Astrocyte (in vitro differentiated cells and primary cell): ENCODE measurements at regions not wholly inside any gene's neighbourhood (a gene's known extent, or its start where the extent isn't known, plus 50 kb on each side); places are given as distances from the start of the nearest gene placed in this dataset.

ENCODE experiments used
- DNase-seq: peaks from one replicate; pipeline ENCODE4 v3.0.0-alpha.2; 2010; ENCODE audit warnings: low read depth
- FAIRE-seq: peaks from 2 replicates; lab custom pipeline; 2011; peaks lifted over from hg19 to GRCh38; lab: Jason Lieb, UNC
- H2AFZ ChIP-seq: 2 replicates; pipeline ENCODE4 v1.6.0; 2012; ENCODE audit warnings: low read depth, low read length, inconsistent platforms
- H3K27ac ChIP-seq: 2 replicates; pipeline ENCODE4 v1.5.1; 2011; ENCODE audit warnings: low read depth, low read length, inconsistent platforms
- H3K27me3 ChIP-seq: 2 replicates; pipeline ENCODE4 v1.6.0; 2011; ENCODE audit warnings: low read length, inconsistent platforms; ENCODE audit not compliant: insufficient read depth
- H3K36me3 ChIP-seq: 2 replicates; pipeline ENCODE4 v1.5.1; 2011; ENCODE audit warnings: low read length, inconsistent platforms; ENCODE audit not compliant: insufficient read depth
- H3K4me1 ChIP-seq: 2 replicates; pipeline ENCODE4 v1.5.1; 2011; ENCODE audit warnings: low read length, inconsistent platforms; ENCODE audit not compliant: insufficient read depth
- H3K4me2 ChIP-seq: 2 replicates; pipeline ENCODE4 v1.6.0; 2012; ENCODE audit warnings: low read length, inconsistent platforms
- H3K4me3 ChIP-seq: 2 replicates; pipeline ENCODE4 v1.5.1; 2011; ENCODE audit warnings: low read depth, mild to moderate bottlenecking, low read length, inconsistent platforms; ENCODE audit not compliant: insufficient read depth
- H3K79me2 ChIP-seq: 2 replicates; pipeline ENCODE4 v1.6.0; 2012; ENCODE audit warnings: mild to moderate bottlenecking, low read length, inconsistent platforms; ENCODE audit not compliant: insufficient read depth
- H3K9ac ChIP-seq: 2 replicates; pipeline ENCODE4 v1.6.0; 2012; ENCODE audit warnings: mild to moderate bottlenecking, low read length, inconsistent platforms
- H3K9me3 ChIP-seq: 2 replicates; pipeline ENCODE4 v1.5.1; 2012; ENCODE audit warnings: low read depth, mild to moderate bottlenecking, low read length, inconsistent platforms; ENCODE audit not compliant: insufficient read depth
- H4K20me1 ChIP-seq: 2 replicates; pipeline ENCODE4 v1.6.0; 2012; ENCODE audit warnings: low read length, inconsistent platforms; ENCODE audit not compliant: insufficient read depth
- H3K27ac Mint-ChIP-seq: one replicate; pipeline ENCODE4 v1.8.0; 2021; ENCODE audit warnings: mild to moderate bottlenecking, mixed read lengths; ENCODE audit not compliant: unreplicated experiment
- H3K27me3 Mint-ChIP-seq: one replicate; pipeline ENCODE4 v1.8.0; 2021; ENCODE audit warnings: low read depth, mixed read lengths; ENCODE audit not compliant: unreplicated experiment
- H3K36me3 Mint-ChIP-seq: one replicate; pipeline ENCODE4 v1.8.0; 2021; ENCODE audit warnings: low read depth, mixed read lengths; ENCODE audit not compliant: unreplicated experiment
- H3K4me1 Mint-ChIP-seq: one replicate; pipeline ENCODE4 v1.8.0; 2021; ENCODE audit warnings: low read depth, mixed read lengths; ENCODE audit not compliant: unreplicated experiment
- H3K4me3 Mint-ChIP-seq: one replicate; pipeline ENCODE4 v1.8.0; 2021; ENCODE audit warnings: mild to moderate bottlenecking, moderate library complexity, mixed read lengths; ENCODE audit not compliant: unreplicated experiment
- H3K9me3 Mint-ChIP-seq: one replicate; pipeline ENCODE4 v1.8.0; 2021; ENCODE audit warnings: mild to moderate bottlenecking, mixed read lengths; ENCODE audit not compliant: unreplicated experiment
- EZH2 ChIP-seq: IDR thresholded peaks from 2 replicates; pipeline ENCODE4 v1.6.1; 2012; ENCODE audit warnings: mild to moderate bottlenecking, low read length, inconsistent platforms; ENCODE audit not compliant: insufficient read depth
- TF ChIP-seq, protein P1 (sequence below): IDR thresholded peaks from 2 replicates; pipeline ENCODE4 v1.5.1; 2011; ENCODE audit warnings: low read depth, mild to moderate bottlenecking, inconsistent platforms, low read length, moderate library complexity; ENCODE audit not compliant: insufficient read depth

- no peak overlapping the region for H3K4me3 Mint-ChIP-seq
- H3K27me3 Mint-ChIP-seq: no peaks in the 10 kb centered on the region
- Histone ChIP-seq H3K9ac (no peak overlapping the region), H3K27me3 (no peaks in the 10 kb centered on the region), H3K4me1 (no peaks in the 10 kb centered on the region), H3K79me2 (no peaks in the 10 kb centered on the region), H3K4me2 (no peak overlapping the region), H3K36me3 (no peaks in the 10 kb centered on the region), H2AFZ (no peak overlapping the region), H4K20me1 (no peaks in the 10 kb centered on the region), H3K4me3 (no peak overlapping the region), H3K27ac (no peak overlapping the region), H3K9me3 (no peaks in the 10 kb centered on the region)
- no peak for DNase-seq
- TF ChIP-seq EZH2: no peak
- TF ChIP-seq, protein P1, sequence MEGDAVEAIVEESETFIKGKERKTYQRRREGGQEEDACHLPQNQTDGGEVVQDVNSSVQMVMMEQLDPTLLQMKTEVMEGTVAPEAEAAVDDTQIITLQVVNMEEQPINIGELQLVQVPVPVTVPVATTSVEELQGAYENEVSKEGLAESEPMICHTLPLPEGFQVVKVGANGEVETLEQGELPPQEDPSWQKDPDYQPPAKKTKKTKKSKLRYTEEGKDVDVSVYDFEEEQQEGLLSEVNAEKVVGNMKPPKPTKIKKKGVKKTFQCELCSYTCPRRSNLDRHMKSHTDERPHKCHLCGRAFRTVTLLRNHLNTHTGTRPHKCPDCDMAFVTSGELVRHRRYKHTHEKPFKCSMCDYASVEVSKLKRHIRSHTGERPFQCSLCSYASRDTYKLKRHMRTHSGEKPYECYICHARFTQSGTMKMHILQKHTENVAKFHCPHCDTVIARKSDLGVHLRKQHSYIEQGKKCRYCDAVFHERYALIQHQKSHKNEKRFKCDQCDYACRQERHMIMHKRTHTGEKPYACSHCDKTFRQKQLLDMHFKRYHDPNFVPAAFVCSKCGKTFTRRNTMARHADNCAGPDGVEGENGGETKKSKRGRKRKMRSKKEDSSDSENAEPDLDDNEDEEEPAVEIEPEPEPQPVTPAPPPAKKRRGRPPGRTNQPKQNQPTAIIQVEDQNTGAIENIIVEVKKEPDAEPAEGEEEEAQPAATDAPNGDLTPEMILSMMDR: no peak
- H3K27ac Mint-ChIP-seq: no peak overlapping the region
- no peak for FAIRE-seq
- no peaks in the 10 kb centered on the region for H3K36me3 Mint-ChIP-seq
- no peaks in the 10 kb centered on the region for H3K9me3 Mint-ChIP-seq
- H3K4me1 Mint-ChIP-seq: peaks cover 2% of the 10 kb centered on the region
Observed at GRCh38 chr1:68979891-68980290, 483.0 kb upstream of the DEPDC1 start.

GRCh38 chr1:68984289-68984688 lies 487.4 kb upstream of the DEPDC1 start:
- no peak for FAIRE-seq
- Histone ChIP-seq H3K9ac (no peak overlapping the region), H3K4me1 (no peaks in the 10 kb centered on the region), H4K20me1 (no peaks in the 10 kb centered on the region), H3K9me3 (no peaks in the 10 kb centered on the region), H3K4me2 (no peak overlapping the region), H3K36me3 (no peaks in the 10 kb centered on the region), H2AFZ (no peak overlapping the region), H3K27me3 (no peaks in the 10 kb centered on the region), H3K79me2 (no peaks in the 10 kb centered on the region), H3K4me3 (no peak overlapping the region), H3K27ac (no peak overlapping the region)
- H3K4me1 Mint-ChIP-seq: no peaks in the 10 kb centered on the region
- peaks cover 3% of the 10 kb centered on the region for H3K9me3 Mint-ChIP-seq
- H3K27ac Mint-ChIP-seq: no peak overlapping the region
- no peak for DNase-seq
- H3K27me3 Mint-ChIP-seq: no peaks in the 10 kb centered on the region
- no peaks in the 10 kb centered on the region for H3K36me3 Mint-ChIP-seq
- H3K4me3 Mint-ChIP-seq: no peak overlapping the region
- TF ChIP-seq, protein P1: no peak
- no peak for TF ChIP-seq EZH2

- Mint-ChIP-seq H3K27ac (no peak overlapping the region), H3K9me3 (peaks cover 5% of the 10 kb centered on the region), H3K4me3 (no peak overlapping the region), H3K27me3 (peaks cover 5% of the 10 kb centered on the region), H3K36me3 (no peaks in the 10 kb centered on the region), H3K4me1 (peaks cover 3% of the 10 kb centered on the region)
- Histone ChIP-seq H3K4me1 (no peaks in the 10 kb centered on the region), H3K27me3 (no peaks in the 10 kb centered on the region), H3K4me2 (no peak overlapping the region), H3K4me3 (no peak overlapping the region), H3K36me3 (no peaks in the 10 kb centered on the region), H3K9me3 (no peaks in the 10 kb centered on the region), H2AFZ (no peak overlapping the region), H3K27ac (no peak overlapping the region), H4K20me1 (no peaks in the 10 kb centered on the region), H3K79me2 (no peaks in the 10 kb centered on the region), H3K9ac (no peak overlapping the region)
- FAIRE-seq (no peak), DNase-seq (no peak)
- TF ChIP-seq EZH2: no peak
- TF ChIP-seq, protein P1: no peak
Observed at GRCh38 chr1:68994096-68994495, 497.2 kb upstream of the DEPDC1 start.
